ENCODE measurements at regions not wholly inside any gene's neighbourhood (a gene's known extent, or its start where the extent isn't known, plus 50 kb on each side); places are given as distances from the start of the nearest gene placed in this dataset.

- H3K4me1 Mint-ChIP-seq: no peaks in the 10 kb centered on the region
- H3K4me3 Mint-ChIP-seq: no peak overlapping the region
- DNase-seq (ENCODE audit: low spot score in 2 of 2) (no peak), ATAC-seq (ENCODE audit: low read depth) (no peak)
- no peaks in the 10 kb centered on the region for H3K9me3 Mint-ChIP-seq
- H3K27ac Mint-ChIP-seq: no peak overlapping the region
- peaks cover 21% of the 10 kb centered on the region for H3K27me3 Mint-ChIP-seq
- H3K36me3 Mint-ChIP-seq: no peaks in the 10 kb centered on the region
Measured at GRCh38 chr15:79176151-79176550, 85.6 kb upstream of the RASGRF1 start.

GRCh38 chr15:79172801-79173460, 82.4 kb upstream of the RASGRF1 start:
- ATAC-seq (ENCODE audit: low read depth): no peak
- no peak for DNase-seq (ENCODE audit: low spot score in 2 of 2)
- Mint-ChIP-seq H3K36me3 (no peaks in the 10 kb centered on the region), H3K4me3 (no peak overlapping the region), H3K9me3 (no peaks in the 10 kb centered on the region), H3K27me3 (peaks cover 20% of the 10 kb centered on the region), H3K27ac (no peak overlapping the region), H3K4me1 (no peaks in the 10 kb centered on the region)

- no peaks in the 10 kb centered on the region for H3K9me3 Mint-ChIP-seq
- H3K4me3 Mint-ChIP-seq: no peak overlapping the region
- H3K36me3 Mint-ChIP-seq: no peaks in the 10 kb centered on the region
- peaks cover 20% of the 10 kb centered on the region for H3K27me3 Mint-ChIP-seq
- no peaks in the 10 kb centered on the region for H3K4me1 Mint-ChIP-seq
- DNase-seq (ENCODE audit: low spot score in 2 of 2) (no peak), ATAC-seq (ENCODE audit: low read depth) (no peak)
- H3K27ac Mint-ChIP-seq: no peak overlapping the region
Measured at GRCh38 chr15:79172032-79172481, 81.5 kb upstream of the RASGRF1 start.

GRCh38 chr15:79171320-79172031, 80.9 kb upstream of the RASGRF1 start:
- Mint-ChIP-seq H3K27me3 (peaks cover 18% of the 10 kb centered on the region), H3K36me3 (no peaks in the 10 kb centered on the region), H3K4me1 (no peaks in the 10 kb centered on the region), H3K27ac (no peak overlapping the region), H3K4me3 (no peak overlapping the region), H3K9me3 (no peaks in the 10 kb centered on the region)
- no peak for ATAC-seq (ENCODE audit: low read depth)
- no peak for DNase-seq (ENCODE audit: low spot score in 2 of 2)

- no peak for ATAC-seq (ENCODE audit: low read depth)
- H3K4me1 Mint-ChIP-seq: peaks cover 9% of the 10 kb centered on the region
Measured at GRCh38 chr15:79170256-79170664, 79.7 kb upstream of the RASGRF1 start.

GRCh38 chr15:79169526-79170133, 79.0 kb upstream of the RASGRF1 start:
- Mint-ChIP-seq H3K4me1 (peaks cover 10% of the 10 kb centered on the region), H3K27me3 (peaks cover 15% of the 10 kb centered on the region), H3K36me3 (no peaks in the 10 kb centered on the region), H3K4me3 (no peak overlapping the region), H3K9me3 (peaks cover 8% of the 10 kb centered on the region), H3K27ac (no peak overlapping the region)
- DNase-seq (ENCODE audit: low spot score in 2 of 2): no peak
- ATAC-seq (ENCODE audit: low read depth): no peak

More at GRCh38 chr15:79170256-79170664, 79.7 kb upstream of the RASGRF1 start:
- Mint-ChIP-seq H3K9me3 (peaks cover 6% of the 10 kb centered on the region), H3K4me3 (no peak overlapping the region), H3K27ac (no peak overlapping the region), H3K27me3 (peaks cover 18% of the 10 kb centered on the region), H3K36me3 (no peaks in the 10 kb centered on the region)
- no peak for DNase-seq (ENCODE audit: low spot score in 2 of 2)

- H3K9me3 Mint-ChIP-seq: peaks cover 12% of the 10 kb centered on the region
- no peak overlapping the region for H3K27ac Mint-ChIP-seq
- peaks cover 18% of the 10 kb centered on the region for H3K27me3 Mint-ChIP-seq
- DNase-seq (ENCODE audit: low spot score in 2 of 2) (no peak), ATAC-seq (ENCODE audit: low read depth) (no peak)
- no peaks in the 10 kb centered on the region for H3K36me3 Mint-ChIP-seq
- no peak overlapping the region for H3K4me3 Mint-ChIP-seq
- H3K4me1 Mint-ChIP-seq: peaks cover 10% of the 10 kb centered on the region
Measured at GRCh38 chr15:79168922-79169456, 78.4 kb upstream of the RASGRF1 start.

- H3K4me1 Mint-ChIP-seq: peaks cover 10% of the 10 kb centered on the region
- ATAC-seq (ENCODE audit: low read depth) (no peak), DNase-seq (ENCODE audit: low spot score in 2 of 2) (no peak)
- no peak overlapping the region for H3K4me3 Mint-ChIP-seq
- H3K27ac Mint-ChIP-seq: no peak overlapping the region
- H3K27me3 Mint-ChIP-seq: peaks cover 15% of the 10 kb centered on the region
- H3K36me3 Mint-ChIP-seq: no peaks in the 10 kb centered on the region
- H3K9me3 Mint-ChIP-seq: peaks cover 16% of the 10 kb centered on the region
Measured at GRCh38 chr15:79167776-79168175, 77.2 kb upstream of the RASGRF1 start.

GRCh38 chr15:79166311-79166955, 75.9 kb upstream of the RASGRF1 start:
- no peak overlapping the region for H3K27ac Mint-ChIP-seq
- ATAC-seq (ENCODE audit: low read depth) (no peak), DNase-seq (ENCODE audit: low spot score in 2 of 2) (no peak)
- peaks cover 16% of the 10 kb centered on the region for H3K9me3 Mint-ChIP-seq
- H3K36me3 Mint-ChIP-seq: no peaks in the 10 kb centered on the region
- H3K27me3 Mint-ChIP-seq: peaks cover 6% of the 10 kb centered on the region
- no peak overlapping the region for H3K4me3 Mint-ChIP-seq
- peaks cover 10% of the 10 kb centered on the region for H3K4me1 Mint-ChIP-seq

- ATAC-seq (ENCODE audit: low read depth) (no peak), DNase-seq (ENCODE audit: low spot score in 2 of 2) (no peak)
- Mint-ChIP-seq H3K9me3 (peaks cover 16% of the 10 kb centered on the region), H3K36me3 (no peaks in the 10 kb centered on the region), H3K27me3 (peaks cover 5% of the 10 kb centered on the region), H3K4me1 (peaks cover 10% of the 10 kb centered on the region), H3K4me3 (no peak overlapping the region), H3K27ac (no peak overlapping the region)
Measured at GRCh38 chr15:79164465-79164864, 73.9 kb upstream of the RASGRF1 start.

GRCh38 chr15:79164043-79164442, 73.5 kb upstream of the RASGRF1 start:
- ATAC-seq (ENCODE audit: low read depth) (no peak), DNase-seq (ENCODE audit: low spot score in 2 of 2) (no peak)
- Mint-ChIP-seq H3K4me1 (peaks cover 10% of the 10 kb centered on the region), H3K36me3 (no peaks in the 10 kb centered on the region), H3K4me3 (no peak overlapping the region), H3K27ac (no peak overlapping the region), H3K27me3 (peaks cover 5% of the 10 kb centered on the region), H3K9me3 (peaks cover 16% of the 10 kb centered on the region)

- no peak for DNase-seq (ENCODE audit: low spot score in 2 of 2)
- ATAC-seq (ENCODE audit: low read depth): no peak
- H3K27me3 Mint-ChIP-seq: peaks cover 7% of the 10 kb centered on the region
- no peak overlapping the region for H3K4me3 Mint-ChIP-seq
- H3K9me3 Mint-ChIP-seq: peaks cover 16% of the 10 kb centered on the region
- H3K36me3 Mint-ChIP-seq: no peaks in the 10 kb centered on the region
- peaks cover 10% of the 10 kb centered on the region for H3K4me1 Mint-ChIP-seq
- H3K27ac Mint-ChIP-seq: no peak overlapping the region
Measured at GRCh38 chr15:79163395-79163794, 72.8 kb upstream of the RASGRF1 start.

- H3K4me1 Mint-ChIP-seq: peaks cover 10% of the 10 kb centered on the region
- no peak overlapping the region for H3K4me3 Mint-ChIP-seq
- H3K9me3 Mint-ChIP-seq: peaks cover 16% of the 10 kb centered on the region
- H3K27me3 Mint-ChIP-seq: peaks cover 9% of the 10 kb centered on the region
- ATAC-seq (ENCODE audit: low read depth) (no peak), DNase-seq (ENCODE audit: low spot score in 2 of 2) (no peak)
- H3K36me3 Mint-ChIP-seq: no peaks in the 10 kb centered on the region
- H3K27ac Mint-ChIP-seq: no peak overlapping the region
Measured at GRCh38 chr15:79161837-79162508, 71.4 kb upstream of the RASGRF1 start.

All from memory B cell (primary cell).